ENCODE measurements at regions not wholly inside any gene's neighbourhood (a gene's known extent, or its start where the extent isn't known, plus 50 kb on each side); places are given as distances from the start of the nearest gene placed in this dataset.
A peak's percentile ranks its signal among the peaks of the same experiment; 100 is the strongest.
"Not testable (repeated sequence)": the region's sequence is repeated elsewhere in the genome, so short reads cannot be mapped to it uniquely, and the experiment has no call there.

DNA sequence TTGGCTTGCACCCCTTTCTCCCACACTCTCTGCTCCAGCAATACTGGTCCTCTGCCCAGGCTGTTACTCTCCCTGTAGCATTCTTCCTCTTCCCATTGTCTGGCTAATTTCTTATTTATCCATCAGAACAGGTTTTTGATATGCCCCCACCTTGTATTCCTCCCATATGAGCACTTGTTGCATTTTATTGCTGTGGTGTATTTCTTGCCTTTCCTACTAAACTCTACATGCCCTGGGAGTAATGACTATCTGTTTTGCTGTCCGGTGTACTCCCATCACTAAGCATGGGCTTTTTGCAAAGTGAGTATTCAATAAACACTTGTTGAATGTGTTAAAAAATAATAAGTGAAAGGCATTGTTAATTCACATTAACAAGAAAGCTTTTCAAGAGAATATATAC, 104.3 kb upstream of the RANBP3L start:
- intact Hi-C loops (cut with DNase I; ENCODE audit: low total_unique reads) = no loop called here
- Histone ChIP-seq H3K36me3 (no peaks in the 10 kb centered on the region), H3K27ac (no peak overlapping the region), H3K4me3 (no peak overlapping the region), H3K27me3 (no peaks in the 10 kb centered on the region), H3K9me3 (no peaks in the 10 kb centered on the region), H3K4me1 (peaks cover 0 to 22% (median 7%) of the 10 kb centered on the region in 4 donors)
- no peak for DNase-seq
- TF ChIP-seq, protein P1, sequence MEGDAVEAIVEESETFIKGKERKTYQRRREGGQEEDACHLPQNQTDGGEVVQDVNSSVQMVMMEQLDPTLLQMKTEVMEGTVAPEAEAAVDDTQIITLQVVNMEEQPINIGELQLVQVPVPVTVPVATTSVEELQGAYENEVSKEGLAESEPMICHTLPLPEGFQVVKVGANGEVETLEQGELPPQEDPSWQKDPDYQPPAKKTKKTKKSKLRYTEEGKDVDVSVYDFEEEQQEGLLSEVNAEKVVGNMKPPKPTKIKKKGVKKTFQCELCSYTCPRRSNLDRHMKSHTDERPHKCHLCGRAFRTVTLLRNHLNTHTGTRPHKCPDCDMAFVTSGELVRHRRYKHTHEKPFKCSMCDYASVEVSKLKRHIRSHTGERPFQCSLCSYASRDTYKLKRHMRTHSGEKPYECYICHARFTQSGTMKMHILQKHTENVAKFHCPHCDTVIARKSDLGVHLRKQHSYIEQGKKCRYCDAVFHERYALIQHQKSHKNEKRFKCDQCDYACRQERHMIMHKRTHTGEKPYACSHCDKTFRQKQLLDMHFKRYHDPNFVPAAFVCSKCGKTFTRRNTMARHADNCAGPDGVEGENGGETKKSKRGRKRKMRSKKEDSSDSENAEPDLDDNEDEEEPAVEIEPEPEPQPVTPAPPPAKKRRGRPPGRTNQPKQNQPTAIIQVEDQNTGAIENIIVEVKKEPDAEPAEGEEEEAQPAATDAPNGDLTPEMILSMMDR (IDR thresholded peaks at IDR 0.05) = no peak

DNA sequence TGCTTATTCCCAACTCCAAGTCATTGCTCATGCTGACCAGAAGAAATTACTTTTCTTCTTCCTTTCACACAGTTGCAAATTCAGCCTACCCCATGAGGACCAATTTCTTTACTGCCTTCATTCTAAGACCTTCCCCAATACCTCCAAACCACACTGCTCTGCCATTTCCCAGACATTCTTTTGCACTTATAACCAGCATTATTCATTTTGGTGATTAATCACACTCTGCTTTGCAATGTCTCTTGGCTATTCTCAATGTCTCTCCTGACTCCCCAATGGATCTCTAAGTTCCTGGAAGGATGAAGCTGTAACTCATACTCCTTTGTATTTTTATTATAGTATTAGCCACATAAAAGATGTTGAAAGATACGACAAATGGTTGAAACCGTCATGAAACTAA, 105.7 kb upstream of the RANBP3L start:
- no peaks in the 10 kb centered on the region for H3K36me3 ChIP-seq
- no peaks in the 10 kb centered on the region for H3K9me3 ChIP-seq
- no peak overlapping the region for H3K27ac ChIP-seq
- no peaks in the 10 kb centered on the region for H3K27me3 ChIP-seq
- H3K4me1 ChIP-seq = peaks cover 0 to 22% (median 7%) of the 10 kb centered on the region in 4 donors
- TF ChIP-seq, protein P1 (IDR thresholded peaks at IDR 0.05) = no peak
- intact Hi-C loops (cut with DNase I; ENCODE audit: low total_unique reads) = no loop called here
- DNase-seq = no peak
- H3K4me3 ChIP-seq = no peak overlapping the region

DNA sequence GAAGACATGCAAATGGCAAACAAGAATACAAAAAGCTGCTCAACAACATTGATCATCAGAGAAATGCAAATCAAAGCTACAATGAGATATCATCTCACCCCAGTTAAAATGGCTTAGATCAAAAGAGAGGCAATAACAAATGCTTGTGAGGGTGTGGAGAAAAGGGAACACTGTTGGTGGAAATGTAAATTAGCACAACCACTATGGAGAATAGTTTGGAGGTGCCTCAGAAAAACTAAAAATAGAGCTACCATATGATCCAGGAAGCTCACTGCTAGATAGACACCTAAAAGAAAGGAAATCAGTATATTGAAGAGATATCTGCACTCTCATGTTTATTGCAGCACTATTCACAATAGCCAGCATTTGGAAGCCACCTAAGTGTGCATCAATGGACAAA, 108.0 kb upstream of the RANBP3L start:
- H3K36me3 ChIP-seq, DNase-seq, H3K27me3 ChIP-seq, H3K27ac ChIP-seq, H3K9me3 ChIP-seq, H3K4me3 ChIP-seq, H3K4me1 ChIP-seq: not testable (repeated sequence)
- intact Hi-C loops (cut with DNase I; ENCODE audit: low total_unique reads) = loop anchor here (10.0 kb wide), 1 partner anchor 95 kb away; no protein-coding TSS in a partner anchor

DNA sequence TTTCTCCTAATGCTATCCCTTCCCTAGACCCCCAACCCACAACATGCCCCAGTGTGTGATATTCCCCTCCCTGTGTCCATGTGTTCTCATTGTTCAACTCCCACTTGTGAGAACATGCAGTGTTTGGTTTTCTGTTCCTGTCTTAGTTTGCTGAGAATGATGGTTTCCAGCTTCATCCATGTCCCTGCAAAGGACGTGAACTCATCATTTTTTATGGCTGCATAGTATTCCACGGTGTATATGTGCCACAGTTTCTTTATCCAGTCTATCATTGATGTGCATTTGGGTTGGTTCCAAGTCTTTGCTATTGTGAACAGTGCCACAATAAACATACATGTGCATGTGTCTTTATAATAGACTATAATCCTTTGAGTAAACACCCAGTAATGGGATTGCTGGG, 109.0 kb upstream of the RANBP3L start:
- H3K9me3 ChIP-seq, H3K4me3 ChIP-seq, H3K4me1 ChIP-seq, H3K27me3 ChIP-seq, H3K27ac ChIP-seq, DNase-seq, H3K36me3 ChIP-seq: not testable (repeated sequence)
- intact Hi-C loops (cut with DNase I; ENCODE audit: low total_unique reads) = loop anchor here (10.0 kb wide), 1 partner anchor 94 kb away; no protein-coding TSS in a partner anchor

DNA sequence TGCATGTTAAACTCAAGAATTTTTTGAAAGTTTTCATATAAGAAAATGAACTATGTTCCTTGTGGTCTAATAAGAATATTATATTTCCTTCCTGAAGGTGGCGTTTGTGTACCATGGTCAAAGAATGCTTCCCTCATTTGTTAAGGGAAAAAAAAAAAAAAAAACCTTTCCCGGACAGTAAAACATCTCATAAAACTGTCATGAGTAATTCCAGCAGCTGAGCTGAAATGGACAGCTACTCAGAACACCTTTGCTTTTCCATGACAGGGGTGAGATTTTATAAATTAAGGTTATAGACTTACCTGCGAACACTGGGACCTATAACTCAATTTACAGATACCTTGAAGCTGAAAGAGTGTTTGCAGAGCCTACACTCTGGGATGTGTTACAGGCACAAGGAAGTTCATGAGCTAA, 113.2 kb upstream of the RANBP3L start:
- TF ChIP-seq, protein P1 (IDR thresholded peaks at IDR 0.05) = peak; percentile 45 to 49
- intact Hi-C loops (cut with DNase I; ENCODE audit: low total_unique reads) = loop anchor here (10.0 kb wide), 1 partner anchor 90 kb away; no protein-coding TSS in a partner anchor
- H3K27me3 ChIP-seq = no peaks in the 10 kb centered on the region
- no peaks in the 10 kb centered on the region for H3K36me3 ChIP-seq
- no peak overlapping the region for H3K4me3 ChIP-seq
- DNase-seq = no peak
- no peak overlapping the region for H3K27ac ChIP-seq
- no peaks in the 10 kb centered on the region for H3K9me3 ChIP-seq
- no peaks in the 10 kb centered on the region for H3K4me1 ChIP-seq

DNA sequence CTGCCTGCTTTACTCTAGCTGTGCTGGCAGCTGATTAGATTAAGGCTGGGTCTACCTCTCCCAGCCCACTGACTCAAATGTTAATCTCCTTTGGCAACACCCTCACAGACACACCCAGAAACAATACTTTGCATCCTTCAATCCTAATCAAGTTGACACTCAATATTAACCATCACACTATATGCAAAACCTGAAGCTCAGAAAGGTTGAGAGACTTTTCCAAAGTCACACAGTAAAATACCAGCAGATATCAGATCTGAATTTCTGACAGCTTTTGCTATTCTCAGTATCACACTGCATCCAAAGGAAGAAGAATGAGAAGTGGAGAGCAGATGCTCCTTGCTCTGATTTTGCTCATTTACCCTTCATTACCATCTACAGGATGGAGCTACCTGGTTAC, 114.9 kb upstream of the RANBP3L start:
- no peak overlapping the region for H3K27ac ChIP-seq
- TF ChIP-seq, protein P1 (IDR thresholded peaks at IDR 0.05) = no peak
- H3K36me3 ChIP-seq = no peaks in the 10 kb centered on the region
- H3K9me3 ChIP-seq = no peaks in the 10 kb centered on the region
- intact Hi-C loops (cut with DNase I; ENCODE audit: low total_unique reads) = loop anchor here (10.0 kb wide), 1 partner anchor 88 kb away; no protein-coding TSS in a partner anchor
- H3K4me3 ChIP-seq = no peak overlapping the region
- DNase-seq = no peak
- H3K27me3 ChIP-seq = no peaks in the 10 kb centered on the region
- no peaks in the 10 kb centered on the region for H3K4me1 ChIP-seq

DNA sequence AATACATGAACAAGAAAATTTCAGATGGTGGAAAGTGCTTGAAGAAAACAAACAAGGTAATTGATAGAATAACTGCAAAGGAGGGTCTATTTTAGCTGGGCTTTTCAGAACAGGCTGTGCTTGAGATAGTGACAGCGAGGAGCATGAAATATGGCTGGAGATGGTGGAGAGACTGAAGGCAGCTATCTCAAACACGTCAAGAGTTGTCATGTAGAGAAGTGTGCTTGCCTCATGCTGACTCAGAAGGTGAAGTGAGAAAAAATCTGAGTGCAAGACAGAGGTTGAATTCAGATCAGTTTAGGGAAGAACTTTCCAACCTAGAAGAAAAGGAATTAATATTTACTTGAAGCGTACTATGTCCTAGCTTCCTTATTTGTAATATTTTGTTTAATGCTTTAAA, 115.5 kb upstream of the RANBP3L start:
- no peak overlapping the region for H3K4me3 ChIP-seq
- no peak for DNase-seq
- H3K27me3 ChIP-seq = no peaks in the 10 kb centered on the region
- H3K4me1 ChIP-seq = no peaks in the 10 kb centered on the region
- H3K9me3 ChIP-seq = no peaks in the 10 kb centered on the region
- intact Hi-C loops (cut with DNase I; ENCODE audit: low total_unique reads) = loop anchor here (10.0 kb wide), 1 partner anchor 88 kb away; no protein-coding TSS in a partner anchor
- no peaks in the 10 kb centered on the region for H3K36me3 ChIP-seq
- TF ChIP-seq, protein P1 (IDR thresholded peaks at IDR 0.05) = no peak
- no peak overlapping the region for H3K27ac ChIP-seq

Measured in tibial artery (tissue), 4 donors.